ENCODE measurements at regions not wholly inside any gene's neighbourhood (a gene's known extent, or its start where the extent isn't known, plus 50 kb on each side); places are given as distances from the start of the nearest gene placed in this dataset.
"Not testable (repeated sequence)": the region's sequence is repeated elsewhere in the genome, so short reads cannot be mapped to it uniquely, and the experiment has no call there.

DNA sequence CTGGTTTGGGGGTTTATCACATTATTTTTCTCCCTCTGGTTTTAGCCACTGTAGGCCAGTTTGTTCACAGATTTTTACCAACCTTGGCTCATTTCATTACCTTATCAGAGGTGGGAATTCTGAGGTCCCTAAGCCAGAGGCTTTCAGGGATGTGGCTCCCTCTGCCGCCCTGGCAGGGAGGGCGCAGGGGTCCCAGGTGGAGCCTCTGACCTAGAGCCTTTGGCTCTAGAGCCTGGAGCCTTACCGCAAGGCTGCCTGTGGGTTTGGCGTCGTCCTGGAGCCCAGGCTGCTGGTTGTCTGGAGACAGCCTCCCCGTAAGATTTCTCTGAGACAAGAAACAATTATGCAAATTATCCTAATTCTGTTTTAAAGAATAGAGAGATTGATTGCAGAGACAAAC, 188.0 kb downstream of the LMLN start:
- DNase-seq: not testable (repeated sequence)

- DNase-seq: peak; percentile 65 to 96 (median 88)
These were observed 189.9 kb downstream of the LMLN start for GRCh38 chr3:198149904-198150303.

GRCh38 chr3:198151867-198152266, 191.8 kb downstream of the LMLN start:
- DNase-seq: peak in 1 of 4 experiments; percentile 8

GRCh38 chr3:198155771-198156170, 195.8 kb downstream of the LMLN start:
- not testable (repeated sequence) for DNase-seq

DNA sequence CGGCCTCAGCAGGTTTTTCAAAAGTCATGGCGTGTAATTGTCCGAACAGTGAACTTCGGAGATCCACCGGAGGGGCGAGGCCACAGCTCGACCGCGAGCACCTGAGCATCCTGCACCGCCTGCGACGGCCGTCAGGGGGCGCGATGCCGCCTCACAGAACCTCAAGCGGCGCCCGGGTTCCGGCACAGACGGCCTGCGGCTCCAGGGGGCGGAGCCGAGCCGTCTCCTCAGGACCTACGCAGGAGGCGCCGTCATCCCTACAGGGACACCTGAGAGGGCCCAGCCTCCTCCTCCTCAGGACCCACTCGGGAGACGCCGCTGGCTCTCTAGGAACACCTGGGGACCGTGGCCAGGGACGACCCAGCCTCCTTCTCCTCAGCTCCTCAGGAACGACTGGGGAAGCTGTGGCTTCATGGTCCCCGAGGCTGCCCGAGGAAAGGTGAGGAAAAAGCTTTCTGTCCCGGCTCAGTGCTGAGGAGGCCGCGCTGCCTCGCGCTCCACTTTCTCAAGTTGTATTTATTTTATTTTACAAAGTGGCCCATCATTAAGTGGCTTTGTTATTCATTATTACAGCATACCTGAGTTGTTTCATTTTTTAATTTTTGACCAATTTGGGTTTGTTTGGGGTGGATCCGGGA, 197.3 kb downstream of the LMLN start:
- not testable (repeated sequence) for DNase-seq

DNA sequence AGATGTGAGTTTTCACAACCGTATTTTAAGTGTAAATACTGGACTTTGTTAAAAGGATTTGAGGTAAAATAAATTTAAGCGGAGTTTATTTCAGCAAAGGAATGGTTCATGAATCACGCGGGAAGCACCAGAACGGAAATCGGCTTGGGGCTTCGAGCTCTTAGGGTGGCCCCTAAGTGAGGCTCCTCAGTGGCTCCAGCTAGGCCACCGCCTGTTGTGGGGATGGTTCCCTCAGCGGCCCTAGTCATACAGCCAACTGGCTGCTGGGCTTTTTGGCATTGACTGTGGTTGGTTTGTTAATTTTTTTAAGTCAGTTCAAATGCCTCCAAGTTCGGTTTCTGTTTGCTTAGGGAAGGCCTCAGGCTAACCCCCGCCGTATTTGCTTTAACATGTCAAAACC, 198.0 kb downstream of the LMLN start:
- not testable (repeated sequence) for DNase-seq

GRCh38 chr3:198167339-198168039, 207.5 kb downstream of the LMLN start:
- peak; percentile 59 to 64 (median 61) for DNase-seq

DNA sequence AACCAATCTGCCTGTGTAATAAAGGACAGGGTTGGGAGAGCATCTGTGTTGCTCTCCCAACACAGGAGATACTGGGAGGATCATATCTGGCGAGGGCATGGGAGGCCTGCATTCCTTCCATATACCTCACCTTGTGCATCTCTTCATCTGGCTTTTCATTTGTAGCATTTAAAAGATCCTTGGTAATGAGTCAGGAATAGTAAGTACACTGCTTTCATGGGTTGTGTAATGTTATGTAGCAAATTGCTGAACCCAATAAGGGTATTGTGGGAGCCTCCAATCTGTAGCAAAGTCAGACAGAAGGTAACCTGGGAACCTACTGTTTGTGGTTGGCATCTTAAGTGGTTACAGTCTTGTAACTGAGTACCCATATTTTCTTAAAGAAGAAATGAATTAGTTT, 210.8 kb downstream of the LMLN start:
- DNase-seq: not testable (repeated sequence)

- DNase-seq: peak in 2 of 4 experiments; percentile 9 to 20
These were observed 213.1 kb downstream of the LMLN start for GRCh38 chr3:198173080-198173479.

DNA sequence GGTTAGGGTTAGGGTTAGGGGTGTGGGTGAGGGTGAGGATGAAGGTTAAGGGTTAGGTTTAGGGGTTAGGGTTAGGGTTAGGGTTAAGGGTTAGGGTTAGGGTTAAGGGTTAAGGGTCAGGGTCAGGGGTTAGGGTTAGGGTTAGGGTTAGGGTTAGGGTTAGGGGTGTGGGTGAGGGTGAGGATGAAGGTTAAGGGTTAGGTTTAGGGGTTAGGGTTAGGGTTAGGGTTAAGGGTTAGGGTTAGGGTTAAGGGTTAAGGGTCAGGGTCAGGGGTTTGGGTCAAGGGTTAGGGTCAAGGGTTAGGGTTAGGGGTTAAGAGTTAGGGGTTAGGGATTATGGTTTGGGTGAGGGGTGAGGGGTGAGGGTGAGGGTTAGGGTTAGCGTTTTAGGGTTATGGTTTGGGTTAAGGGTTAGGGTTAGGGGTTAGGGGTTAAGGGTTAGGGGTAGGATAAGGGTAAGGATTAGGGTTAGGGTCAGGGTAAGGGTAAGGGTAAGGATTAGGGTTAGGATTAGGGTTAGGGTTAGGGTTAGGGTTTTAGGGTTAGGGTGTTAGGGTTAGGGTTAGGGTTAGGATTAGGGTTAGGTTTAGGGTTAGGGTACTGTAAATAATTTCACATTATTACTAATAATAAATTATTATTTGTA, 214.0 kb downstream of the LMLN start:
- DNase-seq: not testable (repeated sequence)

Measured in suppressor macrophage (primary cell).